Hematopoietic multipotent progenitor cell treated with erythropoietin and hydrocortisone succinate and interleukin-3 and kit ligand, for 15 days (in vitro differentiated cells): ENCODE measurements at regions not wholly inside any gene's neighbourhood (a gene's known extent, or its start where the extent isn't known, plus 50 kb on each side); places are given as distances from the start of the nearest gene placed in this dataset.
"Not testable (repeated sequence)": the region's sequence is repeated elsewhere in the genome, so short reads cannot be mapped to it uniquely, and the experiment has no call there.

Experiments used
- DNase-seq: peaks from one replicate; pipeline ENCODE4 v3.0.0-alpha.2; 2015; ENCODE audit warnings: low spot score

GRCh38 chr21:25487046-25487594 lies 120.2 kb downstream of the MRPL39 start:
- DNase-seq, result no peak

GRCh38 chr21:25485914-25486313 lies 121.4 kb downstream of the MRPL39 start:
- no peak for DNase-seq

GRCh38 chr21:25467896-25468295 lies 139.4 kb downstream of the MRPL39 start:
- no peak for DNase-seq

- not testable (repeated sequence) for DNase-seq
Measured at GRCh38 chr21:25467071-25467470, 140.2 kb downstream of the MRPL39 start.

GRCh38 chr21:25466470-25466869 lies 140.8 kb downstream of the MRPL39 start:
- DNase-seq, result no peak

GRCh38 chr21:25465263-25465662 lies 142.0 kb downstream of the MRPL39 start:
- no peak for DNase-seq

- DNase-seq, result no peak
Measured at GRCh38 chr21:25464275-25464674, 143.0 kb downstream of the MRPL39 start.

GRCh38 chr21:25462517-25462971 lies 144.7 kb downstream of the MRPL39 start:
- no peak for DNase-seq

- no peak for DNase-seq
Measured at GRCh38 chr21:25461725-25462124, 145.6 kb downstream of the MRPL39 start.

- DNase-seq, result no peak
Measured at GRCh38 chr21:25459993-25460392, 147.3 kb downstream of the MRPL39 start.

GRCh38 chr21:25459365-25459764 lies 147.9 kb downstream of the MRPL39 start:
- DNase-seq, result no peak

- no peak for DNase-seq
Measured at GRCh38 chr21:25458484-25458883, 148.8 kb downstream of the MRPL39 start.

- DNase-seq, result no peak
Measured at GRCh38 chr21:25457946-25458345, 149.3 kb downstream of the MRPL39 start.

GRCh38 chr21:25457411-25457810 lies 149.9 kb downstream of the MRPL39 start:
- DNase-seq, result no peak

- DNase-seq, result no peak
Measured at GRCh38 chr21:25456672-25457071, 150.6 kb downstream of the MRPL39 start.

- DNase-seq, result no peak
Measured at GRCh38 chr21:25453524-25453923, 153.8 kb downstream of the MRPL39 start.

- DNase-seq, result no peak
Measured at GRCh38 chr21:25449950-25450349, 157.3 kb downstream of the MRPL39 start.

- DNase-seq, result no peak
Measured at GRCh38 chr21:25441835-25442234, 165.4 kb downstream of the MRPL39 start.

- DNase-seq, result not testable (repeated sequence)
Measured at GRCh38 chr21:25437465-25437864, 169.8 kb downstream of the MRPL39 start.

- no peak for DNase-seq
Measured at GRCh38 chr21:25428537-25428936, 178.7 kb downstream of the MRPL39 start.

- DNase-seq, result no peak
Measured at GRCh38 chr21:25427828-25428227, 179.5 kb downstream of the MRPL39 start.

- no peak for DNase-seq
Measured at GRCh38 chr21:25426580-25426979, 180.7 kb downstream of the MRPL39 start.

- no peak for DNase-seq
Measured at GRCh38 chr21:25425156-25425555, 182.1 kb downstream of the MRPL39 start.

- no peak for DNase-seq
Measured at GRCh38 chr21:25424634-25425033, 182.6 kb downstream of the MRPL39 start.

GRCh38 chr21:25424048-25424447 lies 183.2 kb downstream of the MRPL39 start:
- DNase-seq, result no peak
